H1 (cell line): ENCODE measurements at regions not wholly inside any gene's neighbourhood (a gene's known extent, or its start where the extent isn't known, plus 50 kb on each side); places are given as distances from the start of the nearest gene placed in this dataset.
"Not testable (repeated sequence)": the region's sequence is repeated elsewhere in the genome, so short reads cannot be mapped to it uniquely, and the experiment has no call there.

Source experiments
- CTCF ChIA-PET: fragments of 300-600 bp; sonication (Branson Sonifier 250); formaldehyde crosslinking; loops from one replicate; lab custom pipeline; 2021; ENCODE audit not compliant: partially characterized antibody; lab: Charles Lee
- POLR2A ChIA-PET: fragments of 300-600 bp; sonication (Branson Sonifier 250); formaldehyde crosslinking; loops from one replicate; lab custom pipeline; 2021; ENCODE audit warnings: inconsistent platforms; ENCODE audit not compliant: partially characterized antibody; lab: Charles Lee
- DNase-seq, 2 experiments: peaks; one replicate each; pipeline versions ENCODE4 v3.0.0 to v3.0.0-alpha.2; 2010 to 2022; ENCODE audit warnings: low spot score in 2 of 2, low read depth in 1 of 2, mixed read lengths in 1 of 2
- FAIRE-seq: peaks from 2 replicates; lab custom pipeline; 2011; peaks lifted over from hg19 to GRCh38; lab: Jason Lieb, UNC
- H2AFZ ChIP-seq: 2 replicates; pipeline ENCODE4 v1.8.1; 2012; ENCODE audit warnings: low read length, inconsistent platforms
- H2AK5ac ChIP-seq: 2 replicates; pipeline ENCODE4 v1.6.1; 2013; ENCODE audit warnings: low read depth, low read length
- H2BK120ac ChIP-seq: replicated peaks from 2 replicates; pipeline ENCODE3; 2013; ENCODE audit warnings: low read depth, low read length, inconsistent platforms
- H2BK12ac ChIP-seq: 2 replicates; pipeline ENCODE4 v1.6.1; 2013; ENCODE audit warnings: low read depth, low read length
- H2BK15ac ChIP-seq: 2 replicates; pipeline ENCODE4 v1.6.1; 2013; ENCODE audit warnings: low read length
- H2BK20ac ChIP-seq: 2 replicates; pipeline ENCODE4 v1.6.1; 2013; ENCODE audit warnings: low read length
- H2BK5ac ChIP-seq: 2 replicates; pipeline ENCODE4 v1.6.1; 2013; ENCODE audit warnings: low read depth, low read length
- H3K14ac ChIP-seq: 2 replicates; pipeline ENCODE4 v1.6.1; 2013; ENCODE audit warnings: inconsistent platforms; ENCODE audit not compliant: insufficient read length
- H3K18ac ChIP-seq: 2 replicates; pipeline ENCODE4 v1.6.1; 2013; ENCODE audit warnings: low read length; ENCODE audit errors: extremely low read depth
- H3K23ac ChIP-seq: 2 replicates; pipeline ENCODE4 v1.6.1; 2013; ENCODE audit warnings: inconsistent platforms; ENCODE audit not compliant: insufficient read length
- H3K23me2 ChIP-seq: 2 replicates; pipeline ENCODE4 v1.6.1; 2013; ENCODE audit warnings: low read depth, low read length
- H3K27ac ChIP-seq: 2 replicates; pipeline ENCODE4 v1.6.1; 2011; ENCODE audit warnings: low read depth, low read length, inconsistent platforms
- H3K27me3 ChIP-seq, 4 experiments: replicated peaks in 1 of 4; 1 replicate in 1 of 4; 2 replicates in 3 of 4; pipeline versions ENCODE4 v1.6.1 to v1.8.1; 2011 to 2013; ENCODE audit warnings: low read length in 3 of 4, mild to moderate bottlenecking in 3 of 4, inconsistent platforms in 2 of 4, mixed read lengths in 2 of 4, moderate library complexity in 1 of 4; ENCODE audit not compliant: control insufficient read depth in 3 of 4, insufficient read depth in 3 of 4; ENCODE audit errors: extremely low read depth in 1 of 4
- H3K36me3 ChIP-seq, 4 experiments: 2 replicates each; pipeline versions ENCODE4 v1.6.1 to v1.8.1; 2011 to 2013; ENCODE audit warnings: mild to moderate bottlenecking in 4 of 4, low read length in 3 of 4, moderate library complexity in 2 of 4, control low read depth in 1 of 4, inconsistent platforms in 1 of 4; ENCODE audit not compliant: insufficient read depth in 4 of 4, control insufficient read depth in 2 of 4
- H3K4ac ChIP-seq: replicated peaks from 2 replicates; pipeline ENCODE3; 2013; ENCODE audit warnings: low read length, low read depth, mixed read lengths, inconsistent platforms; ENCODE audit not compliant: insufficient read length
- H3K4me1 ChIP-seq, 4 experiments: replicated peaks in 1 of 4; 1 replicate in 1 of 4; 2 replicates in 3 of 4; pipeline versions ENCODE4 v1.6.1 to v1.8.1; 2011 to 2013; ENCODE audit warnings: low read length in 3 of 4, inconsistent platforms in 2 of 4, mixed read lengths in 1 of 4; ENCODE audit not compliant: insufficient read depth in 4 of 4, control insufficient read depth in 3 of 4
- H3K4me2 ChIP-seq, 2 experiments: 2 replicates each; pipeline versions ENCODE4 v1.6.1 to v1.8.1; 2011 to 2013; ENCODE audit warnings: low read depth in 2 of 2, low read length in 2 of 2, control low read depth in 1 of 2, inconsistent platforms in 1 of 2, mild to moderate bottlenecking in 1 of 2; ENCODE audit not compliant: insufficient read depth in 1 of 2
- H3K4me3 ChIP-seq, 4 experiments: fragments of 200-600, 300-600 bp in 1 of 4; sonication (generic), shearing (Covaris generic), sonication (Bioruptor Twin) in 1 of 4; 2 replicates each; pipeline versions ENCODE4 v1.5.1 to v1.8.1; 2011 to 2016; ENCODE audit warnings: low read length in 4 of 4, low read depth in 3 of 4, control low read depth in 2 of 4, inconsistent platforms in 2 of 4, mild to moderate bottlenecking in 2 of 4, mixed read lengths in 1 of 4, moderate library complexity in 1 of 4; ENCODE audit not compliant: insufficient read depth in 2 of 4; ENCODE audit errors: extremely low read depth in 1 of 4
- H3K56ac ChIP-seq: replicated peaks from 2 replicates; pipeline ENCODE3; 2013; ENCODE audit warnings: low read depth, mild to moderate bottlenecking, mixed read lengths, low read length, inconsistent platforms; ENCODE audit not compliant: insufficient read length
- H3K79me1 ChIP-seq: 2 replicates; pipeline ENCODE4 v1.6.1; 2013; ENCODE audit warnings: low read depth, low read length, control low read depth
- H3K79me2 ChIP-seq, 2 experiments: 2 replicates each; pipeline versions ENCODE4 v1.6.1 to v1.8.1; 2012 to 2013; ENCODE audit warnings: low read length in 2 of 2, mild to moderate bottlenecking in 2 of 2, inconsistent platforms in 1 of 2; ENCODE audit not compliant: insufficient read depth in 2 of 2, control insufficient read depth in 1 of 2
- H3K9ac ChIP-seq, 4 experiments: replicated peaks in 1 of 4; 1 replicate in 1 of 4; 2 replicates in 3 of 4; pipeline versions ENCODE4 v1.6.1 to v1.8.1; 2011 to 2013; ENCODE audit warnings: low read depth in 3 of 4, low read length in 3 of 4, control low read depth in 2 of 4, mild to moderate bottlenecking in 2 of 4, moderate library complexity in 2 of 4, inconsistent platforms in 1 of 4; ENCODE audit errors: extremely low read depth in 1 of 4
- H3K9me3 ChIP-seq, 2 experiments: 2 replicates each; pipeline versions ENCODE4 v1.6.1 to v1.8.1; 2012 to 2013; ENCODE audit warnings: mild to moderate bottlenecking in 2 of 2, moderate library complexity in 2 of 2, control low read depth in 1 of 2, inconsistent platforms in 1 of 2, low read depth in 1 of 2, low read length in 1 of 2, mixed read lengths in 1 of 2; ENCODE audit not compliant: insufficient read depth in 2 of 2
- H4K20me1 ChIP-seq, 2 experiments: replicated peaks in 1 of 2; 2 replicates each; pipeline versions ENCODE3 to v1.8.1; 2011 to 2013; ENCODE audit warnings: inconsistent platforms in 2 of 2, low read length in 2 of 2, mild to moderate bottlenecking in 1 of 2; ENCODE audit not compliant: insufficient read depth in 2 of 2, control insufficient read depth in 1 of 2
- H4K5ac ChIP-seq: 2 replicates; pipeline ENCODE4 v1.6.1; 2013; ENCODE audit warnings: low read length, low read depth, mixed read lengths, inconsistent platforms; ENCODE audit not compliant: insufficient read length
- H4K8ac ChIP-seq: 2 replicates; pipeline ENCODE4 v1.8.0; 2013; ENCODE audit warnings: mild to moderate bottlenecking, moderate library complexity, low read length, inconsistent platforms; ENCODE audit not compliant: insufficient read depth; ENCODE audit errors: extremely low read depth
- H4K91ac ChIP-seq: replicated peaks from 2 replicates; pipeline ENCODE3; 2013; ENCODE audit warnings: low read length, mixed read lengths, inconsistent platforms; ENCODE audit not compliant: insufficient read length
- WGBS, 2 experiments: shearing (Covaris generic) in 1 of 2; methylation state at CpG; one replicate each; pipeline versions ENCODE4 v1.1.6 to v1.1.7; 2013 to 2015; ENCODE audit warnings: low lambda C conversion rate in 2 of 2, mixed read lengths in 2 of 2, inconsistent platforms in 1 of 2, low coverage in 1 of 2, missing lambda C conversion rate in 1 of 2; ENCODE audit not compliant: insufficient replicate concordance in 2 of 2, insufficient coverage in 1 of 2, insufficient read length in 1 of 2; ENCODE audit errors: extremely low coverage in 1 of 2, missing lambda C conversion rate in 1 of 2; 5-methylcytosine and 5-hydroxymethylcytosine counted together

- H3K9me3 ChIP-seq, H2BK20ac ChIP-seq, H4K91ac ChIP-seq, POLR2A ChIA-PET, H4K20me1 ChIP-seq, H3K27ac ChIP-seq, H2BK5ac ChIP-seq, H3K4me3 ChIP-seq, H3K4me1 ChIP-seq, H3K9ac ChIP-seq, H4K8ac ChIP-seq, H3K18ac ChIP-seq, H3K36me3 ChIP-seq, DNase-seq, H2BK12ac ChIP-seq, H3K79me2 ChIP-seq, H3K23ac ChIP-seq, H3K27me3 ChIP-seq, H2AK5ac ChIP-seq, H3K79me1 ChIP-seq, H2BK15ac ChIP-seq, H3K14ac ChIP-seq, FAIRE-seq, H3K23me2 ChIP-seq, H4K5ac ChIP-seq, H2AFZ ChIP-seq, H3K4ac ChIP-seq, H3K4me2 ChIP-seq, H3K56ac ChIP-seq, H2BK120ac ChIP-seq: not testable (repeated sequence)
- WGBS, 2 experiments, result 95% methylated on average over 11 of the region's 11 CpGs; no CpG with 5 or more reads in 1 of the 2 experiments
- CTCF ChIA-PET, result interaction anchor here (1.2 kb wide), 1 partner anchor 35 kb away, joined by 5 read pairs; no protein-coding TSS in a partner anchor
These were observed 61.6 kb upstream of the BACH2 start for GRCh38 chr6:90358036-90358770.
